ENCODE measurements at regions not wholly inside any gene's neighbourhood (a gene's known extent, or its start where the extent isn't known, plus 50 kb on each side); places are given as distances from the start of the nearest gene placed in this dataset.

DNA sequence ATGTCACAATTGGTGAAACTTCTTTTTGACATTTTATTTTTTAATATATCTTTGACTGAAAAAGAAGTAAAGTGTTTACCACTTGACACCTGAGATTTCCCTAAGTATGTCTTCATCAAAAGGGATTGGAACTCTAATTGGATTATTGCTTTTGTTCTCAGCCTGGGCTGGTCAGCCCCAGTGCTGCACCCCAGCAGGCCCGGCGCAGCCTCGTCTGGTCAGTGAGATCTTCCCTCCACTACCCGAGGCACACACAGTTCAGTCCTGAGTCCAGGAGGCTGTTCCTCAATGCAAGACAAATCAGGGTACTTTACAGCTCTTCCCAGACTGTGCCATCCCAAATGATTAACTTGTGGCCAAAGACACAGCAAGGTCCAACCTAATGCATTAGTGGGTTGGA lies 146.9 kb upstream of the SEMA6D start:
- TF ChIP-seq GATA3 (IDR thresholded peaks at IDR 0.05; ENCODE audit: low read depth, low read length) = no peak
- TF ChIP-seq GATA2 (IDR thresholded peaks at IDR 0.05; ENCODE audit: low read depth, low read length) = no peak
